BJ (cell line): ENCODE measurements at regions not wholly inside any gene's neighbourhood (a gene's known extent, or its start where the extent isn't known, plus 50 kb on each side); places are given as distances from the start of the nearest gene placed in this dataset.

Source experiments
- CTCF ChIA-PET: fragments of 350-600 bp; formaldehyde crosslinking; extraction: SDS; loops from one replicate; lab custom pipeline; 2021; ENCODE audit warnings: antibody characterized with exemption, inconsistent platforms; lab: Yijun Ruan, JAX
- POLR2A ChIA-PET: fragments of 300-600 bp; sonication (Branson Sonifier 250); formaldehyde crosslinking; extraction: SDS; loops from one replicate; lab custom pipeline; 2021; ENCODE audit warnings: antibody characterized with exemption; lab: Charles Lee
- DNase-seq: peaks from one replicate; pipeline ENCODE4 v3.0.0-alpha.2; 2011; ENCODE audit warnings: low read depth
- H3K27me3 ChIP-seq: 2 replicates; pipeline ENCODE4 v1.6.0; 2011; ENCODE audit warnings: low read length; ENCODE audit not compliant: control insufficient read depth, insufficient read depth
- H3K36me3 ChIP-seq: 2 replicates; pipeline ENCODE4 v1.5.1; 2011; ENCODE audit warnings: low read length; ENCODE audit not compliant: control insufficient read depth, insufficient read depth
- H3K4me3 ChIP-seq: 2 replicates; pipeline ENCODE4 v1.5.1; 2011; ENCODE audit warnings: low read depth, mild to moderate bottlenecking, control low read depth, low read length
- CTCF ChIP-seq: IDR thresholded peaks from 2 replicates; pipeline ENCODE4 v1.5.1; 2011; ENCODE audit warnings: low read depth, mild to moderate bottlenecking, control low read depth, inconsistent platforms, low read length, moderate library complexity; ENCODE audit not compliant: insufficient read depth

GRCh38 chr5:125316391-125316790 is 570.0 kb upstream of the ZNF608 start:
- no peak for DNase-seq
- ChIA-PET CTCF (no interaction called here), POLR2A (interaction anchor here (0.7 kb wide), 1 partner anchor 1377 kb away, joined by 3 read pairs; no protein-coding TSS in a partner anchor)
- Histone ChIP-seq H3K4me3 (no peak overlapping the region), H3K27me3 (no peaks in the 10 kb centered on the region), H3K36me3 (no peaks in the 10 kb centered on the region)
- no peak for TF ChIP-seq CTCF

DNA sequence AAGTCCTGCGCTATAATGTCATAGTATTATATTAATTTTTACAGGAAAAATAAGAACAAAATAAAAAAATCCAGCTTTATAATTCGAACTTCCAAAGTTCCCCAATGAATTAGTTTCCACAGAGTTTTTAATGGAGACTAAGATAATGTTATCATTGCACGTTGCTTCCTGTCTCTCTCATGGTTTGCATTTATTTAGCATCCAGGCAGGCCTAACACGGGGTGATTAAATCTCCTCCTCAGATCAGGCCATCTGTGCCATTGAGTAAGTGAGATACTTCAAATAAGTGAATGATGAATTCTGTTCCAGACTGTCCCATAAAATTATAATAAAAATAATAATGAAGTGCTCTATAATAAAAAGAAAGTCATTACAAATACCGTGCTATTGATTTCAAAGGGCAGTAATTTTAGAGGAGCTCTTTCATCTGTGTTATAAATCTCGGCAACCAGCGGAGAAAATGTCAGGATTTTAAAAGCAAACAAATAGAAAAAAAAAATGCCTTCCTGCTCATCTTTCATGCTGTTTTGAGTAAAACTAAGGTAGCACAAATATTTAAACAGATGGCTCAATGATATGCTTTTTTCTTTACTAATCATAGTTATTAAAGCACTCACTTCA is 570.6 kb upstream of the ZNF608 start:
- Histone ChIP-seq H3K4me3 (no peak overlapping the region), H3K36me3 (no peaks in the 10 kb centered on the region), H3K27me3 (no peaks in the 10 kb centered on the region)
- no peak for DNase-seq
- CTCF ChIA-PET = interaction anchor here (0.6 to 0.7 kb wide), 2 partner anchors 11 to 1164 kb away, joined by 3 read pairs; no protein-coding TSS in a partner anchor
- no peak for TF ChIP-seq CTCF
- POLR2A ChIA-PET = no interaction called here

DNA sequence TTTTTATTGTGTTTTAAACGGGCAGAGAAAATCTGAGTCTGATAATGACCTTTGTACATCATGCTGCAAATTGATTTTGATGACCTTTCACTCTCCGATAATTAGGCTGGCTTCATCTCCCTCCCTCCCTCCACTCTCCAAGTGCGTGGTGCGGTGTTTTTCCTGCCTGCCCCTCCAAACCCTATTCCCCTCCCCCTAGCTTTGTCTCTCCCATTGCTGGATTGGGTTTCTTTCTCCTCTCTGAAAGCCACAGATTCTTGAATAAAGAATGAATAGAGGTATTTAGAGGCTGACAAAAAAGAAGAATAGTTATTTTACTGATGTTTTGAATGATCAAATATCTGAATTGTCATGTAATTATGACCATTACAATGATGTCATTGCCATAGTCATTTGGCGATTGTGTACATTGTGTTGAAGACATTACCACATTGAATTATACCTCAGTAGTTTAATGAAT is 571.1 kb upstream of the ZNF608 start:
- no peaks in the 10 kb centered on the region for H3K27me3 ChIP-seq
- TF ChIP-seq CTCF = no peak
- no peaks in the 10 kb centered on the region for H3K36me3 ChIP-seq
- H3K4me3 ChIP-seq = no peak overlapping the region
- ChIA-PET POLR2A (no interaction called here), CTCF (interaction anchor here (0.6 to 0.7 kb wide), 2 partner anchors 11 to 1164 kb away, joined by 3 read pairs; no protein-coding TSS in a partner anchor)
- DNase-seq = no peak

GRCh38 chr5:125321654-125322053 is 575.2 kb upstream of the ZNF608 start:
- CTCF ChIA-PET = no interaction called here
- Histone ChIP-seq H3K27me3 (no peaks in the 10 kb centered on the region), H3K4me3 (no peak overlapping the region), H3K36me3 (no peaks in the 10 kb centered on the region)
- POLR2A ChIA-PET = no interaction called here
- no peak for TF ChIP-seq CTCF
- DNase-seq = no peak

DNA sequence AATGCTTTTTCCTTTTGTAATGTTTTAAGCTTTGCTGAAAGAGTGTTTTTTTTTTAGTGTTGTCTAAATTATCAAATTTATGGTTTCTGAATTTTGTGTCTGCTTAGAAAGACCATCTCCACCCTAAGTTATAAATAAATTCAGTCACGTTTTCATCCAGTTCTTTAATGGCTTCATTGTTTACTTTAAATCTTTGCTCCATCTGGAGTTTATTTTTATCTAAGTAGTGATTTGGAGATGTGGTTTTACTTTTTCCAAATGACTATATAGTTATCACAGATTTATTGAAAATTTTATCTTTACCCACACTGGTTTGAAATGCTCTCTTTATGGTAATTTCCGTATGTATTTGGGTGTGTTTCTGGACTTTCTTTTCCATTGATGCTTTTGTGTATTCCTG is 577.2 kb upstream of the ZNF608 start:
- no peak overlapping the region for H3K4me3 ChIP-seq
- CTCF ChIA-PET = no interaction called here
- TF ChIP-seq CTCF = no peak
- POLR2A ChIA-PET = interaction anchor here (0.6 kb wide), 1 partner anchor 171 kb away, joined by 5 read pairs; no protein-coding TSS in a partner anchor
- DNase-seq = no peak
- H3K27me3 ChIP-seq = no peaks in the 10 kb centered on the region
- H3K36me3 ChIP-seq = no peaks in the 10 kb centered on the region
